ENCODE measurements at regions not wholly inside any gene's neighbourhood (a gene's known extent, or its start where the extent isn't known, plus 50 kb on each side); places are given as distances from the start of the nearest gene placed in this dataset.

DNA sequence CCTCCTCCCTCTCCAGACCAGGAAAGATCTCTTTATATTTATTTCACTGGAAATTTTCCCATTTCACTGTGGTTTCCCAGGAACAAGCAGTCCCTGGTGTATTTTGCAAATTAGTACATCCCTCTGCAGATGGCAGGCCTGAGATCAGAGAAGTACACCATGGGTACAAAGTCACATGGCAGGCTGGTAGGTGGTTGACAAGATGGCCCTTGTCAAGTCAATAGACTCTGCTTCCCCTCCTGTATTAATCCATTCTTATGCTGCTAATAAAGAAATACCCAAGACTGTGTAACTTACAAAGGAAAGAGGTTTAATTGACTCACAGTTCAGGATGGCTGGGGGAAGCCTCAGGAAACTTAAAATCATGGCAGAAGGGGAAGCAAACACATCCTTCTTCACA, 51.6 kb upstream of the KSR1 start:
- TF ChIP-seq CTCF (IDR thresholded peaks at IDR 0.05) = no peak
- no peak for TF ChIP-seq POLR2A (IDR thresholded peaks at IDR 0.05)
- TF ChIP-seq EP300 (IDR thresholded peaks at IDR 0.05) = no peak

Data from tibial nerve (tissue), 4 donors.